K562 (cell line): ENCODE measurements at regions not wholly inside any gene's neighbourhood (a gene's known extent, or its start where the extent isn't known, plus 50 kb on each side); places are given as distances from the start of the nearest gene placed in this dataset.

Source experiments
- ATAC-seq: fragments of 200-7000 bp; cut with Tn5 transposase; 3 replicates; pipeline ENCODE4 v1.9.1; 2020; ENCODE audit warnings: moderate library complexity
- BruUV-seq: library from RNA; stranded (reverse); fragments of 400-500 nt; replicated peaks from 2 replicates; lab custom pipeline; 2021; lab: Mats Ljungman, UMichigan
- CTCF ChIA-PET: fragments of 300-600 bp; formaldehyde crosslinking; extraction: SDS; loops from one replicate; lab custom pipeline; 2021; ENCODE audit warnings: low intra/inter-chr PET ratio; lab: Yijun Ruan, JAX
- POLR2A ChIA-PET: fragments of 300-600, 350-650 bp; sonication (Branson Sonifier 250); formaldehyde crosslinking; extraction: SDS; loops from one replicate; lab custom pipeline; 2021; ENCODE audit warnings: antibody characterized with exemption, inconsistent platforms; lab: Yijun Ruan, JAX
- DNase-seq, 4 experiments: peaks; one replicate each; pipeline versions ENCODE4 v3.0.0 to v3.0.0-alpha.2; 2011 to 2018; ENCODE audit warnings: low spot score in 3 of 4, mixed read lengths in 3 of 4; ENCODE audit errors: extremely low read depth in 1 of 4
- FAIRE-seq: peaks from 2 replicates; lab custom pipeline; 2011; peaks lifted over from hg19 to GRCh38; lab: Jason Lieb, UNC
- H2AFZ ChIP-seq: 2 replicates; pipeline ENCODE4 v1.6.0; 2011; ENCODE audit warnings: low read depth, low read length, control low read depth, inconsistent platforms
- H3K27ac ChIP-seq: fragments of 200-600 bp; 3 replicates; pipeline ENCODE4 v1.8.0; 2011; ENCODE audit warnings: low read depth, mild to moderate bottlenecking, control low read depth, inconsistent platforms, low read length, moderate library complexity, mixed read lengths; ENCODE audit errors: extremely low read depth
- H3K27me3 ChIP-seq, 2 experiments: fragments of 300-600 bp in 1 of 2; 2 replicates in 1 of 2; 3 replicates in 1 of 2; pipeline versions ENCODE4 v1.6.0 to v1.8.0; 2011; ENCODE audit warnings: inconsistent platforms in 2 of 2, low read length in 2 of 2, mild to moderate bottlenecking in 1 of 2, mixed read lengths in 1 of 2, moderate library complexity in 1 of 2; ENCODE audit not compliant: control insufficient read depth in 2 of 2, insufficient read depth in 2 of 2
- H3K36me3 ChIP-seq: fragments of 300-600 bp; 3 replicates; pipeline ENCODE4 v1.8.0; 2011; ENCODE audit warnings: mild to moderate bottlenecking, low read length, inconsistent platforms; ENCODE audit not compliant: control insufficient read depth, insufficient read depth
- H3K4me1 ChIP-seq, 2 experiments: fragments of 200-600 bp in 1 of 2; replicated peaks in 1 of 2; 2 replicates in 1 of 2; 3 replicates in 1 of 2; pipeline versions ENCODE4 v1.5.1 to v1.8.0; 2011; ENCODE audit warnings: inconsistent platforms in 2 of 2, low read length in 2 of 2, mild to moderate bottlenecking in 1 of 2, mixed read lengths in 1 of 2, moderate library complexity in 1 of 2; ENCODE audit not compliant: control insufficient read depth in 2 of 2, insufficient read depth in 2 of 2
- H3K4me2 ChIP-seq: 2 replicates; pipeline ENCODE4 v1.6.1; 2011; ENCODE audit warnings: low read length, control low read depth, inconsistent platforms, mixed read lengths; ENCODE audit not compliant: insufficient read depth
- H3K4me3 ChIP-seq: fragments of 200-600 bp; sonication (generic), shearing (Covaris generic); 2 replicates; pipeline ENCODE4 v1.5.1; 2016; ENCODE audit warnings: control low read depth, inconsistent platforms
- H3K79me2 ChIP-seq: fragments of 200-600 bp; 3 replicates; pipeline ENCODE4 v1.8.0; 2011; ENCODE audit warnings: low read length, inconsistent platforms; ENCODE audit not compliant: control insufficient read depth, insufficient read depth
- H3K9ac ChIP-seq, 2 experiments: 2 replicates each; pipeline versions ENCODE4 v1.6.0 to v1.6.1; 2011; ENCODE audit warnings: low read depth in 2 of 2, low read length in 2 of 2, control low read depth in 1 of 2, inconsistent platforms in 1 of 2, mild to moderate bottlenecking in 1 of 2, mixed read lengths in 1 of 2; ENCODE audit not compliant: insufficient read depth in 1 of 2
- H3K9me1 ChIP-seq: one replicate; pipeline ENCODE4 v1.6.0; 2011; ENCODE audit warnings: inconsistent platforms, mild to moderate bottlenecking, low read length, moderate library complexity; ENCODE audit not compliant: control insufficient read depth, insufficient read depth
- H3K9me3 ChIP-seq: replicated peaks from 2 replicates; pipeline ENCODE4 v1.5.1; 2011; ENCODE audit warnings: low read depth, low read length, inconsistent platforms; ENCODE audit not compliant: control insufficient read depth, insufficient read depth
- H4K20me1 ChIP-seq: replicated peaks from 2 replicates; pipeline ENCODE4 v1.6.1; 2011; ENCODE audit warnings: low read length, inconsistent platforms, mixed read lengths; ENCODE audit not compliant: control insufficient read depth, insufficient read depth
- CTCF ChIP-seq, 3 experiments: IDR thresholded peaks in 2 of 3; conservative IDR thresholded peaks in 1 of 3; 2 replicates each; pipeline ENCODE4 v1.5.1; 2011 to 2012; ENCODE audit warnings: low read length in 3 of 3, mild to moderate bottlenecking in 3 of 3, control low read depth in 2 of 3, improper control_type of control experiment in 1 of 3, inconsistent platforms in 1 of 3, low read depth in 1 of 3, mixed read lengths in 1 of 3, moderate library complexity in 1 of 3; ENCODE audit not compliant: insufficient read depth in 2 of 3
- DIDO1 ChIP-seq: fragments of 450-650 bp; IDR thresholded peaks from 2 replicates; pipeline ENCODE4 v1.6.1; 2016; ENCODE audit warnings: low read depth, missing biosample characterization, missing genetic modification characterization
- GTF2E2 ChIP-seq: fragments of 200-800 bp; sonication (Bioruptor generic); IDR thresholded peaks from 2 replicates; pipeline ENCODE4 v1.6.1; 2016; ENCODE audit warnings: missing genetic modification characterization, missing compliant biosample characterization
- NFATC3 ChIP-seq: fragments of 450-650 bp; IDR thresholded peaks from 2 replicates; pipeline ENCODE4 v1.6.1; 2017; ENCODE audit warnings: mild to moderate bottlenecking
- POLR2B ChIP-seq: fragments of 450-650 bp; IDR thresholded peaks from 2 replicates; pipeline ENCODE4 v1.6.1; 2018; ENCODE audit warnings: low read depth; ENCODE audit not compliant: partially characterized antibody
- POU5F1 ChIP-seq: fragments of 150-350 bp; IDR thresholded peaks from 2 replicates; pipeline ENCODE4 v1.6.1; 2014; ENCODE audit warnings: borderline replicate concordance, low read length, low read depth, mild to moderate bottlenecking; ENCODE audit not compliant: partially characterized antibody
- SNAPC5 ChIP-seq: fragments of 250-450 bp; sonication (Bioruptor Pico); IDR thresholded peaks from 2 replicates; pipeline ENCODE4 v1.8.0; 2021; ENCODE audit warnings: moderate library complexity, mild to moderate bottlenecking, inconsistent platforms
- USF1 ChIP-seq: sonication (generic); formaldehyde crosslinking; IDR thresholded peaks from 2 replicates; pipeline ENCODE4 v1.9.0; 2022; ENCODE audit warnings: mild to moderate bottlenecking, missing genetic modification reagents
- ZBTB9 ChIP-seq: fragments of 450-650 bp; formaldehyde crosslinking; IDR thresholded peaks from 2 replicates; pipeline ENCODE4 v1.4.0; 2020; ENCODE audit warnings: mild to moderate bottlenecking, moderate library complexity
- ZC3H4 ChIP-seq: sonication (generic); formaldehyde crosslinking; IDR thresholded peaks from 2 replicates; pipeline ENCODE4 v1.9.0; 2021; ENCODE audit warnings: missing genetic modification reagents, borderline replicate concordance
- ZFP30 ChIP-seq: fragments of 250-450 bp; sonication (Bioruptor Pico); IDR thresholded peaks from 2 replicates; pipeline ENCODE4 v1.8.0; 2022; ENCODE audit warnings: moderate library complexity, mild to moderate bottlenecking, inconsistent platforms, borderline replicate concordance
- ZFX ChIP-seq: sonication (generic); formaldehyde crosslinking; IDR thresholded peaks from 2 replicates; pipeline ENCODE4 v1.8.0; 2022; ENCODE audit warnings: mild to moderate bottlenecking, missing genetic modification reagents, moderate library complexity
- ZKSCAN1 ChIP-seq: fragments of 150-350 bp; IDR thresholded peaks from 2 replicates; pipeline ENCODE4 v1.6.1; 2016; ENCODE audit warnings: low read depth, low read length
- WGBS: fragments of 100-300 bp; shearing (Covaris generic); methylation state at CpG from one replicate; pipeline ENCODE4 v1.1.6; 2016; ENCODE audit warnings: low coverage, mixed read lengths; ENCODE audit not compliant: insufficient coverage; ENCODE audit errors: missing lambda C conversion rate; 5-methylcytosine and 5-hydroxymethylcytosine counted together
- in situ Hi-C: fragments of 300-500 bp; cut with MboI; formaldehyde crosslinking; loops from 4 replicates; pipeline ENCODE4 v1.15.0; 2018; ENCODE audit warnings: inconsistent platforms, mixed read lengths
- intact Hi-C: fragments of 100-400 bp; cut with micrococcal nuclease; formaldehyde crosslinking; loops from 2 replicates; pipeline ENCODE4 v1.14.2; 2022

GRCh38 chr9:26415528-26415927 is 477.1 kb downstream of the CAAP1 start:
- ChIA-PET CTCF (no interaction called here), POLR2A (no interaction called here)
- no peak for ATAC-seq
- H3K36me3 ChIP-seq, result no peaks in the 10 kb centered on the region
- TF ChIP-seq ZFP30 (CRISPR knock-in tag) (no peak), ZKSCAN1 (no peak), POU5F1 (no peak), USF1 (CRISPR knock-in tag) (no peak), NFATC3 (no peak), DIDO1 (tag) (no peak), POLR2B (no peak), ZBTB9 (CRISPR knock-in tag) (no peak), SNAPC5 (CRISPR knock-in tag) (no peak), ZFX (CRISPR knock-in tag) (no peak), CTCF (IDR thresholded peaks at IDR 0.05 in 2 of 3, conservative IDR thresholded peaks at IDR 0.05 in 1 of 3; ENCODE audit: insufficient read depth in 2 of 3, low read depth in 1 of 3, low read length in 3 of 3) (no peak), ZC3H4 (CRISPR knock-in tag) (no peak), GTF2E2 (tag) (no peak)
- no CpG with 5 or more reads among the region's 3 CpGs for WGBS
- intact Hi-C loops (no loop called here), in situ Hi-C loops (no loop called here)
- H3K27me3 ChIP-seq, result no peaks in the 10 kb centered on the region
- H3K4me1 ChIP-seq, result no peaks in the 10 kb centered on the region
- H3K27ac ChIP-seq, result no peak overlapping the region
- no peak for FAIRE-seq
- no peak overlapping the region for H3K4me2 ChIP-seq
- H4K20me1 ChIP-seq, result no peaks in the 10 kb centered on the region
- BruUV-seq, result no TSS peak
- DNase-seq, result no peak
- no peak overlapping the region for H3K4me3 ChIP-seq
- no peaks in the 10 kb centered on the region for H3K79me2 ChIP-seq
- H3K9ac ChIP-seq, result no peak overlapping the region
- no peaks in the 10 kb centered on the region for H3K9me1 ChIP-seq
- no peak overlapping the region for H2AFZ ChIP-seq
- H3K9me3 ChIP-seq, result no peaks in the 10 kb centered on the region
